ENCODE measurements at regions not wholly inside any gene's neighbourhood (a gene's known extent, or its start where the extent isn't known, plus 50 kb on each side); places are given as distances from the start of the nearest gene placed in this dataset.

DNA sequence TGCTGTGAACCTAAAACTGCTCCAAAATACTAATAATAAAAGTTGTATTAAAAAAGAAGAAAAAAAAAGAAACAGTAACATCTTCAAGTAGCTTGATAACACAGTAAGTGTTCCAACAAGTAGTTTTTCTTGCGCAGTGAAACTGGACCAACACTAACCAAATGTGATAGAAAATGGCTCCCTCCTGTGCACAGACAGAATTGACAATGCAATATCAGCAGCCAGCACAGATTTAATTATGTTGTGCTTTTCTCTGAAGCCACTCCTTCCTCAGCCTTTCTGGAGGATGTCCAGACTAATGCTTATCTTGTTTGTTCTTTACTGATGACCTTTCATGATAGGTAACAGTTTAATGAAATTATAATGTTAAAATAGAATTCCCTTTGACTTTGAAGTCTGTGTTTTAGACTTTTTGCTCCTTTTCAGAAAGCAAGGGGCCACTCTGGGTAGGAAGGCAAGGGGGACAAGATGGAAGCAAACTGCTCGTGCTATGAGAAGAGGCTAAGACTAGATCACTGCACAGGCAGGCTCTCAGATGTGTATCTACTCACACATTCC lies 147.1 kb upstream of the RPL34 start:
- 93 to 100% methylated on average over 1 to 2 of the region's 2 CpGs for WGBS, 2 experiments (ENCODE audit: insufficient coverage in 1 of 2, insufficient read length in 1 of 2)
- H3K4me1 Mint-ChIP-seq, result no peaks in the 10 kb centered on the region

DNA sequence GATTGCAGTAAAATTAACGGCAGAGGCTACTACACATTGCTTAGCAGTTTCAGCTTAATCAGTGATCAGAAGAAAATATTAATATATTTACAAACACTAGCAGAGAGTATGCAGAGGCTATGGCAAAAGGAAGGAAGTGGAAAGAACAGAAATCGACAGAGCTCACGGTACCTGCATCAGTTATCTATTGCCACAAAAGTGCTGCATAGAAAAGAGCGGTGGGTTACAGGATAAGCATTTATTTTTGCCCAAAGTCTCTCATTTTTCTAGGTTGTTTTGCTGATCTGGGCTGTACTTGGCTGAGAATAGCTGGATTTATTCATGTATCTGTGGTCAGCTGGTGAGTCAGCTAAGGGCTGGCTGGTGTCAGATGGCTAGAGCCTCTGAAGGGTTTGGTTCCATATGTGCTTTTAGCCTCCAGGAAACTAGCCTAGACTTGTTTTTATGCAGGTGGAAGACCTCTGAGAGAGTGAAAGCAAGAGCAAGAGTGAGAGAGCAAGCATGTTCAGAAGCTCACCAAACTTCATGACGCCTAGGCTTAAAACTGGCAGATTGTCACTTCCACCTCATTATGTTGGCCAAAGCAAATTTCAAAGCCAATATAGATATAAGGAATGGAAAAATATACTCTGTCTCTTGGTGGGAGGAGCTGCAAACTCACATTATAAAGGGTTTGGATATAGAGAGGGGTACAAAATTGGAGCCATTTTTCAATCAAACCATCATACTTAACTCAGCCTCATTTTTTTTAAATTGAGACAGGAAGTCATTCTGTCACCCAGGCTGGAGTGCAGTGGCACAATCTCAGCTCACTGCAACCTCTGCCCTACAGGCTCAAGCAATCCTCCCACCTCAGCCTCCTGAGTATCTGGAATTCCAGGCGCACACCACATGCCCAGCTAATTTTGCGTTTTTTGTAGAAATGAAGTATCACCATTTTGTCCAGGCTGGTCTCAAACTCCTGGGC lies 153.2 kb upstream of the RPL34 start:
- Mint-ChIP-seq H3K27me3 (ENCODE audit: insufficient read depth) (peaks cover 3% of the 10 kb centered on the region), H3K27ac (no peak overlapping the region), H3K4me1 (no peaks in the 10 kb centered on the region), H3K9me3 (no peaks in the 10 kb centered on the region), H3K36me3 (ENCODE audit: low read depth) (no peaks in the 10 kb centered on the region), H3K4me3 (no peak overlapping the region)
- no peak overlapping the region for H3K4me3 ChIP-seq (ENCODE audit: low read length)
- TF ChIP-seq, protein P1, sequence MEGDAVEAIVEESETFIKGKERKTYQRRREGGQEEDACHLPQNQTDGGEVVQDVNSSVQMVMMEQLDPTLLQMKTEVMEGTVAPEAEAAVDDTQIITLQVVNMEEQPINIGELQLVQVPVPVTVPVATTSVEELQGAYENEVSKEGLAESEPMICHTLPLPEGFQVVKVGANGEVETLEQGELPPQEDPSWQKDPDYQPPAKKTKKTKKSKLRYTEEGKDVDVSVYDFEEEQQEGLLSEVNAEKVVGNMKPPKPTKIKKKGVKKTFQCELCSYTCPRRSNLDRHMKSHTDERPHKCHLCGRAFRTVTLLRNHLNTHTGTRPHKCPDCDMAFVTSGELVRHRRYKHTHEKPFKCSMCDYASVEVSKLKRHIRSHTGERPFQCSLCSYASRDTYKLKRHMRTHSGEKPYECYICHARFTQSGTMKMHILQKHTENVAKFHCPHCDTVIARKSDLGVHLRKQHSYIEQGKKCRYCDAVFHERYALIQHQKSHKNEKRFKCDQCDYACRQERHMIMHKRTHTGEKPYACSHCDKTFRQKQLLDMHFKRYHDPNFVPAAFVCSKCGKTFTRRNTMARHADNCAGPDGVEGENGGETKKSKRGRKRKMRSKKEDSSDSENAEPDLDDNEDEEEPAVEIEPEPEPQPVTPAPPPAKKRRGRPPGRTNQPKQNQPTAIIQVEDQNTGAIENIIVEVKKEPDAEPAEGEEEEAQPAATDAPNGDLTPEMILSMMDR (conservative IDR thresholded peaks at IDR 0.05), result no peak
- H3K4me1 ChIP-seq (ENCODE audit: control insufficient read depth, insufficient read depth, low read length), result no peaks in the 10 kb centered on the region
- H3K9me3 ChIP-seq (ENCODE audit: control insufficient read depth, low read length), result no peaks in the 10 kb centered on the region
- H3K9ac ChIP-seq (ENCODE audit: extremely low read depth, low read length, poor library complexity, severe bottlenecking), result no peak overlapping the region
- no peak for DNase-seq
- no peaks in the 10 kb centered on the region for H3K27me3 ChIP-seq (ENCODE audit: control insufficient read depth, insufficient read depth, low read length, poor library complexity, severe bottlenecking)
- no peak overlapping the region for H3K27ac ChIP-seq (ENCODE audit: low read depth, low read length)
- H3K36me3 ChIP-seq (ENCODE audit: control insufficient read depth, insufficient read depth, low read length), result no peaks in the 10 kb centered on the region
- WGBS, 2 experiments (ENCODE audit: insufficient coverage in 1 of 2, insufficient read length in 1 of 2), result 94 to 95% methylated on average over 6 to 7 of the region's 7 CpGs

More for the DNA sequence above, 147.1 kb upstream of the RPL34 start:
- H3K9me3 ChIP-seq (ENCODE audit: control insufficient read depth, low read length), result no peaks in the 10 kb centered on the region
- H3K27me3 ChIP-seq (ENCODE audit: control insufficient read depth, insufficient read depth, low read length, poor library complexity, severe bottlenecking), result no peaks in the 10 kb centered on the region
- Mint-ChIP-seq H3K27me3 (ENCODE audit: insufficient read depth) (peaks cover 3% of the 10 kb centered on the region), H3K4me3 (no peak overlapping the region), H3K36me3 (ENCODE audit: low read depth) (no peaks in the 10 kb centered on the region), H3K27ac (no peak overlapping the region), H3K9me3 (no peaks in the 10 kb centered on the region)
- no peak overlapping the region for H3K27ac ChIP-seq (ENCODE audit: low read depth, low read length)
- H3K4me3 ChIP-seq (ENCODE audit: low read length), result no peak overlapping the region
- no peak overlapping the region for H3K9ac ChIP-seq (ENCODE audit: extremely low read depth, low read length, poor library complexity, severe bottlenecking)
- TF ChIP-seq, protein P1 (conservative IDR thresholded peaks at IDR 0.05), result no peak
- DNase-seq, result no peak
- H3K36me3 ChIP-seq (ENCODE audit: control insufficient read depth, insufficient read depth, low read length), result no peaks in the 10 kb centered on the region
- no peaks in the 10 kb centered on the region for H3K4me1 ChIP-seq (ENCODE audit: control insufficient read depth, insufficient read depth, low read length)

DNA sequence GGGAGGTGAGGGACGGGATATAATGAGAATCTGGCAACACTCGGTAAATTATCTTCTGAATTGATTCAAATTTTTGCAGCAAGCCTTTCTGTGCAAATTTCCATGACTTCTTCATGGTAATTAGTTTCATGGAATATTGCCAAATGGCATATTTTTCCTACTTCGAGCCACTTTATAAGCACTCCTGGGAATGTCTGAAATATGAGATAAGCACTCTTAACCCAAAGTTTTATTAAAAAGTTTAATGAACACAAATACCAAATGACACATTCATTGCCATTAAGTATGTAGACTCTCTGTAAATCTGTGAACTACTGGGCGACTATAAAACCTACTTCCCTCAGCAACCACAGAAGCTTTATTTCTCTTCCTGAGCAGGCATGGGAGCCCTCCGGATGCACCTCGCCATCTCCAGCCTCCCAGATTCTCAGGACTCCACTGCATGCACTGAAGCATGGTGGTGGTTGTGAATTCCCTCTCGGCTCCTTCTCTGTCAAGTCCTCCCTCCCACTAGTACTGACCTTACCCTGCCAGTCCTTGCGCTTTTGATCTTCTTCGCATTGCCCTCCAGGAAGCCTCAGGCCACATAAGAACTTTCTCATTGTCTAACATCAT lies 154.4 kb upstream of the RPL34 start:
- no peak for DNase-seq

More for the DNA sequence above, 154.4 kb upstream of the RPL34 start:
- Histone ChIP-seq H3K9ac (ENCODE audit: extremely low read depth, low read length, poor library complexity, severe bottlenecking) (no peak overlapping the region), H3K4me3 (ENCODE audit: low read length) (no peak overlapping the region), H3K36me3 (ENCODE audit: control insufficient read depth, insufficient read depth, low read length) (no peaks in the 10 kb centered on the region), H3K4me1 (ENCODE audit: control insufficient read depth, insufficient read depth, low read length) (no peaks in the 10 kb centered on the region), H3K27ac (ENCODE audit: low read depth, low read length) (no peak overlapping the region), H3K27me3 (ENCODE audit: control insufficient read depth, insufficient read depth, low read length, poor library complexity, severe bottlenecking) (no peaks in the 10 kb centered on the region), H3K9me3 (ENCODE audit: control insufficient read depth, low read length) (no peaks in the 10 kb centered on the region)
- H3K4me3 Mint-ChIP-seq, result no peak overlapping the region
- 92 to 94% methylated on average over 6 to 9 of the region's 9 CpGs for WGBS, 2 experiments (ENCODE audit: insufficient coverage in 1 of 2, insufficient read length in 1 of 2)
- no peak overlapping the region for H3K27ac Mint-ChIP-seq
- H3K9me3 Mint-ChIP-seq, result no peaks in the 10 kb centered on the region
- TF ChIP-seq, protein P1 (conservative IDR thresholded peaks at IDR 0.05), result no peak
- no peaks in the 10 kb centered on the region for H3K4me1 Mint-ChIP-seq
- H3K27me3 Mint-ChIP-seq (ENCODE audit: insufficient read depth), result no peaks in the 10 kb centered on the region
- H3K36me3 Mint-ChIP-seq (ENCODE audit: low read depth), result no peaks in the 10 kb centered on the region

Data from endodermal cell (in vitro differentiated cells).